ENCODE measurements at regions not wholly inside any gene's neighbourhood (a gene's known extent, or its start where the extent isn't known, plus 50 kb on each side); places are given as distances from the start of the nearest gene placed in this dataset.
"Not testable (repeated sequence)": the region's sequence is repeated elsewhere in the genome, so short reads cannot be mapped to it uniquely, and the experiment has no call there.

GRCh38 chr2:185511925-185512324, 226.7 kb upstream of the FSIP2 start:
- H3K79me1 ChIP-seq (replicated peaks; ENCODE audit: low read length, poor library complexity, severe bottlenecking): peaks cover 2% of the 10 kb centered on the region
- WGBS: no CpG with 5 or more reads among the region's 2 CpGs
- H3K27ac ChIP-seq (ENCODE audit: low read length, poor library complexity, severe bottlenecking): no peak overlapping the region
- no peak overlapping the region for H2AK5ac ChIP-seq (ENCODE audit: low read length, severe bottlenecking)
- no peak overlapping the region for H3K4ac ChIP-seq (ENCODE audit: low read depth in 1 of 2, low read length in 2 of 2)
- H2AFZ ChIP-seq (ENCODE audit: low read depth, low read length): no peak overlapping the region
- no peak overlapping the region for H2BK15ac ChIP-seq (ENCODE audit: low read depth, poor library complexity, severe bottlenecking)
- H2BK12ac ChIP-seq (ENCODE audit: low read length in 2 of 2): no peak overlapping the region
- no peak overlapping the region for H3K23ac ChIP-seq (ENCODE audit: low read length in 2 of 2)
- no peak overlapping the region for H4K91ac ChIP-seq (ENCODE audit: low read length)
- H3K4me2 ChIP-seq (ENCODE audit: low read length, poor library complexity, severe bottlenecking): no peak overlapping the region
- no peaks in the 10 kb centered on the region for H3K4me1 ChIP-seq (ENCODE audit: control insufficient read depth, insufficient read depth, low read depth, low read length)
- no peak overlapping the region for H2BK5ac ChIP-seq (ENCODE audit: low read depth, low read length, poor library complexity, severe bottlenecking)
- peaks cover 46% of the 10 kb centered on the region for H3K9me3 ChIP-seq (ENCODE audit: control insufficient read depth, low read length)
- H3K14ac ChIP-seq (ENCODE audit: low read length in 2 of 2): no peak overlapping the region
- no peak for DNase-seq
- no peak overlapping the region for H3K4me3 ChIP-seq (ENCODE audit: insufficient read depth in 1 of 2, low read depth in 1 of 2, low read length in 2 of 2)
- peaks cover 0 to 3% of the 10 kb centered on the region in 2 experiments for H3K36me3 ChIP-seq (ENCODE audit: control insufficient read depth in 1 of 2, insufficient read depth in 2 of 2, low read depth in 1 of 2, low read length in 2 of 2)
- no peak overlapping the region for H3K18ac ChIP-seq (ENCODE audit: low read depth in 1 of 2, low read length in 2 of 2)
- no peaks in the 10 kb centered on the region for H3K27me3 ChIP-seq (ENCODE audit: control insufficient read depth in 1 of 2, insufficient read depth in 1 of 2, low read length in 2 of 2)
- no peak overlapping the region for H2BK120ac ChIP-seq (ENCODE audit: low read depth, low read length)
- no peak overlapping the region for H3K9ac ChIP-seq (ENCODE audit: low read length)
- no peak overlapping the region for H4K8ac ChIP-seq (ENCODE audit: low read length)

- no peak overlapping the region for H2BK15ac ChIP-seq (ENCODE audit: low read depth, poor library complexity, severe bottlenecking)
- WGBS: 94% methylated on average over 6 of the region's 6 CpGs
These were observed 216.1 kb upstream of the FSIP2 start for GRCh38 chr2:185522472-185522871.

GRCh38 chr2:185524242-185524641, 214.4 kb upstream of the FSIP2 start:
- H3K23ac ChIP-seq (ENCODE audit: low read length in 2 of 2); H3K36me3 ChIP-seq (ENCODE audit: control insufficient read depth in 1 of 2, insufficient read depth in 2 of 2, low read depth in 1 of 2, low read length in 2 of 2); H3K18ac ChIP-seq (ENCODE audit: low read depth in 1 of 2, low read length in 2 of 2); H3K27ac ChIP-seq (ENCODE audit: low read length, poor library complexity, severe bottlenecking); H2BK15ac ChIP-seq (ENCODE audit: low read depth, poor library complexity, severe bottlenecking); H3K4ac ChIP-seq (ENCODE audit: low read depth in 1 of 2, low read length in 2 of 2); H2BK12ac ChIP-seq (ENCODE audit: low read length in 2 of 2); H4K91ac ChIP-seq (ENCODE audit: low read length); H3K4me1 ChIP-seq (ENCODE audit: control insufficient read depth, insufficient read depth, low read depth, low read length); H4K8ac ChIP-seq (ENCODE audit: low read length); H3K9ac ChIP-seq (ENCODE audit: low read length); DNase-seq; H2AFZ ChIP-seq (ENCODE audit: low read depth, low read length); H2BK120ac ChIP-seq (ENCODE audit: low read depth, low read length); H3K14ac ChIP-seq (ENCODE audit: low read length in 2 of 2); H3K4me3 ChIP-seq (ENCODE audit: insufficient read depth in 1 of 2, low read depth in 1 of 2, low read length in 2 of 2); H2BK5ac ChIP-seq (ENCODE audit: low read depth, low read length, poor library complexity, severe bottlenecking); H2AK5ac ChIP-seq (ENCODE audit: low read length, severe bottlenecking); H3K4me2 ChIP-seq (ENCODE audit: low read length, poor library complexity, severe bottlenecking); H3K27me3 ChIP-seq (ENCODE audit: control insufficient read depth in 1 of 2, insufficient read depth in 1 of 2, low read length in 2 of 2): not testable (repeated sequence)
- Histone ChIP-seq H3K9me3 (ENCODE audit: control insufficient read depth, low read length) (peaks cover 30% of the 10 kb centered on the region), H3K79me1 (replicated peaks; ENCODE audit: low read length, poor library complexity, severe bottlenecking) (peaks cover 12% of the 10 kb centered on the region)
- 67% methylated on average over 2 of the region's 2 CpGs for WGBS

More at GRCh38 chr2:185522472-185522871, 216.1 kb upstream of the FSIP2 start:
- Histone ChIP-seq H4K8ac (ENCODE audit: low read length) (no peak overlapping the region), H2BK12ac (ENCODE audit: low read length in 2 of 2) (no peak overlapping the region), H2AFZ (ENCODE audit: low read depth, low read length) (no peak overlapping the region), H4K91ac (ENCODE audit: low read length) (no peak overlapping the region), H3K4me2 (ENCODE audit: low read length, poor library complexity, severe bottlenecking) (no peak overlapping the region), H3K36me3 (ENCODE audit: control insufficient read depth in 1 of 2, insufficient read depth in 2 of 2, low read depth in 1 of 2, low read length in 2 of 2) (peaks cover 0 to 8% of the 10 kb centered on the region in 2 experiments), H3K14ac (ENCODE audit: low read length in 2 of 2) (no peak overlapping the region), H3K9ac (ENCODE audit: low read length) (no peak overlapping the region), H3K27me3 (ENCODE audit: control insufficient read depth in 1 of 2, insufficient read depth in 1 of 2, low read length in 2 of 2) (no peaks in the 10 kb centered on the region), H3K18ac (ENCODE audit: low read depth in 1 of 2, low read length in 2 of 2) (no peak overlapping the region), H2BK5ac (ENCODE audit: low read depth, low read length, poor library complexity, severe bottlenecking) (no peak overlapping the region), H3K4me3 (ENCODE audit: insufficient read depth in 1 of 2, low read depth in 1 of 2, low read length in 2 of 2) (no peak overlapping the region), H3K27ac (ENCODE audit: low read length, poor library complexity, severe bottlenecking) (no peak overlapping the region), H3K9me3 (ENCODE audit: control insufficient read depth, low read length) (peaks cover 29% of the 10 kb centered on the region), H2BK120ac (ENCODE audit: low read depth, low read length) (no peak overlapping the region), H3K4me1 (ENCODE audit: control insufficient read depth, insufficient read depth, low read depth, low read length) (no peaks in the 10 kb centered on the region), H2AK5ac (ENCODE audit: low read length, severe bottlenecking) (no peak overlapping the region), H3K4ac (ENCODE audit: low read depth in 1 of 2, low read length in 2 of 2) (no peak overlapping the region), H3K79me1 (replicated peaks; ENCODE audit: low read length, poor library complexity, severe bottlenecking) (peaks cover 21% of the 10 kb centered on the region), H3K23ac (ENCODE audit: low read length in 2 of 2) (no peak overlapping the region)
- no peak for DNase-seq

- Histone ChIP-seq H3K14ac (ENCODE audit: low read length in 2 of 2) (no peak overlapping the region), H4K8ac (ENCODE audit: low read length) (no peak overlapping the region), H3K18ac (ENCODE audit: low read depth in 1 of 2, low read length in 2 of 2) (no peak overlapping the region), H3K79me1 (replicated peaks; ENCODE audit: low read length, poor library complexity, severe bottlenecking) (peaks cover 13% of the 10 kb centered on the region), H3K9ac (ENCODE audit: low read length) (no peak overlapping the region), H2BK12ac (ENCODE audit: low read length in 2 of 2) (no peak overlapping the region), H3K4me2 (ENCODE audit: low read length, poor library complexity, severe bottlenecking) (no peak overlapping the region), H3K4me3 (ENCODE audit: insufficient read depth in 1 of 2, low read depth in 1 of 2, low read length in 2 of 2) (no peak overlapping the region), H3K4me1 (ENCODE audit: control insufficient read depth, insufficient read depth, low read depth, low read length) (no peaks in the 10 kb centered on the region), H2BK120ac (ENCODE audit: low read depth, low read length) (no peak overlapping the region), H3K27me3 (ENCODE audit: control insufficient read depth in 1 of 2, insufficient read depth in 1 of 2, low read length in 2 of 2) (no peaks in the 10 kb centered on the region), H2AK5ac (ENCODE audit: low read length, severe bottlenecking) (no peak overlapping the region), H2BK15ac (ENCODE audit: low read depth, poor library complexity, severe bottlenecking) (no peak overlapping the region), H2BK5ac (ENCODE audit: low read depth, low read length, poor library complexity, severe bottlenecking) (no peak overlapping the region), H3K36me3 (ENCODE audit: control insufficient read depth in 1 of 2, insufficient read depth in 2 of 2, low read depth in 1 of 2, low read length in 2 of 2) (peaks cover 0 to 2% of the 10 kb centered on the region in 2 experiments), H2AFZ (ENCODE audit: low read depth, low read length) (no peak overlapping the region), H3K9me3 (ENCODE audit: control insufficient read depth, low read length) (peaks cover 33% of the 10 kb centered on the region), H3K4ac (ENCODE audit: low read depth in 1 of 2, low read length in 2 of 2) (no peak overlapping the region), H3K27ac (ENCODE audit: low read length, poor library complexity, severe bottlenecking) (no peak overlapping the region), H3K23ac (ENCODE audit: low read length in 2 of 2) (no peak overlapping the region), H4K91ac (ENCODE audit: low read length) (no peak overlapping the region)
- DNase-seq: no peak
- WGBS: no CpG with 5 or more reads among the region's 1 CpG
These were observed 212.4 kb upstream of the FSIP2 start for GRCh38 chr2:185526161-185526560.
